Kidney epithelial cell (primary cell): ENCODE measurements at regions not wholly inside any gene's neighbourhood (a gene's known extent, or its start where the extent isn't known, plus 50 kb on each side); places are given as distances from the start of the nearest gene placed in this dataset.

ENCODE experiments used
- DNase-seq: peaks from one replicate; pipeline ENCODE4 v3.0.0-alpha.2; 2010; ENCODE audit warnings: low read depth
- H3K27me3 ChIP-seq: 2 replicates; pipeline ENCODE4 v1.6.0; 2011; ENCODE audit warnings: low read length; ENCODE audit not compliant: control insufficient read depth, insufficient read depth
- H3K36me3 ChIP-seq: 2 replicates; pipeline ENCODE4 v1.5.1; 2011; ENCODE audit warnings: low read length; ENCODE audit not compliant: control insufficient read depth, insufficient read depth
- H3K4me3 ChIP-seq: 2 replicates; pipeline ENCODE4 v1.5.1; 2011; ENCODE audit warnings: low read depth, mild to moderate bottlenecking, control low read depth, low read length
- TF ChIP-seq, protein P1 (sequence below): IDR thresholded peaks from 2 replicates; pipeline ENCODE4 v1.5.1; 2011; ENCODE audit warnings: mild to moderate bottlenecking, moderate library complexity, low read length, control low read depth, inconsistent platforms; ENCODE audit not compliant: insufficient read depth, poor library complexity, severe bottlenecking

DNA sequence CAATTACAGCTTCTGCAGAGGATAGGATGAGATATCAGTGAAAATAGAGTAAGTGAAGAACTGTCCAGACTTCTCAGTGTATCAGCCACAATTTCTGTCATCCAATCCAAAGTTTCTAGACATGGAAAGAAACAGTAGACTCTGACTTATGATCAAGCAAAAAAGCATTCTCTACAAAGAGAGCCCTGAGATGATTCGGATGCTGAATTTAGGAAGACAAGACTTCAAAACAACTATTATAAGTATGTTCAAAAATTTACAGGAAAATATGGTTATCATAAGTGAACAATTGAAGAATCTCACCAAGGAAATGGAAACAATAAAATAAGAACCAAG is 238.2 kb upstream of the IRS2 start:
- DNase-seq = no peak
- TF ChIP-seq, protein P1, sequence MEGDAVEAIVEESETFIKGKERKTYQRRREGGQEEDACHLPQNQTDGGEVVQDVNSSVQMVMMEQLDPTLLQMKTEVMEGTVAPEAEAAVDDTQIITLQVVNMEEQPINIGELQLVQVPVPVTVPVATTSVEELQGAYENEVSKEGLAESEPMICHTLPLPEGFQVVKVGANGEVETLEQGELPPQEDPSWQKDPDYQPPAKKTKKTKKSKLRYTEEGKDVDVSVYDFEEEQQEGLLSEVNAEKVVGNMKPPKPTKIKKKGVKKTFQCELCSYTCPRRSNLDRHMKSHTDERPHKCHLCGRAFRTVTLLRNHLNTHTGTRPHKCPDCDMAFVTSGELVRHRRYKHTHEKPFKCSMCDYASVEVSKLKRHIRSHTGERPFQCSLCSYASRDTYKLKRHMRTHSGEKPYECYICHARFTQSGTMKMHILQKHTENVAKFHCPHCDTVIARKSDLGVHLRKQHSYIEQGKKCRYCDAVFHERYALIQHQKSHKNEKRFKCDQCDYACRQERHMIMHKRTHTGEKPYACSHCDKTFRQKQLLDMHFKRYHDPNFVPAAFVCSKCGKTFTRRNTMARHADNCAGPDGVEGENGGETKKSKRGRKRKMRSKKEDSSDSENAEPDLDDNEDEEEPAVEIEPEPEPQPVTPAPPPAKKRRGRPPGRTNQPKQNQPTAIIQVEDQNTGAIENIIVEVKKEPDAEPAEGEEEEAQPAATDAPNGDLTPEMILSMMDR = no peak
- H3K36me3 ChIP-seq = no peaks in the 10 kb centered on the region
- H3K27me3 ChIP-seq = no peaks in the 10 kb centered on the region
- H3K4me3 ChIP-seq = no peak overlapping the region

DNA sequence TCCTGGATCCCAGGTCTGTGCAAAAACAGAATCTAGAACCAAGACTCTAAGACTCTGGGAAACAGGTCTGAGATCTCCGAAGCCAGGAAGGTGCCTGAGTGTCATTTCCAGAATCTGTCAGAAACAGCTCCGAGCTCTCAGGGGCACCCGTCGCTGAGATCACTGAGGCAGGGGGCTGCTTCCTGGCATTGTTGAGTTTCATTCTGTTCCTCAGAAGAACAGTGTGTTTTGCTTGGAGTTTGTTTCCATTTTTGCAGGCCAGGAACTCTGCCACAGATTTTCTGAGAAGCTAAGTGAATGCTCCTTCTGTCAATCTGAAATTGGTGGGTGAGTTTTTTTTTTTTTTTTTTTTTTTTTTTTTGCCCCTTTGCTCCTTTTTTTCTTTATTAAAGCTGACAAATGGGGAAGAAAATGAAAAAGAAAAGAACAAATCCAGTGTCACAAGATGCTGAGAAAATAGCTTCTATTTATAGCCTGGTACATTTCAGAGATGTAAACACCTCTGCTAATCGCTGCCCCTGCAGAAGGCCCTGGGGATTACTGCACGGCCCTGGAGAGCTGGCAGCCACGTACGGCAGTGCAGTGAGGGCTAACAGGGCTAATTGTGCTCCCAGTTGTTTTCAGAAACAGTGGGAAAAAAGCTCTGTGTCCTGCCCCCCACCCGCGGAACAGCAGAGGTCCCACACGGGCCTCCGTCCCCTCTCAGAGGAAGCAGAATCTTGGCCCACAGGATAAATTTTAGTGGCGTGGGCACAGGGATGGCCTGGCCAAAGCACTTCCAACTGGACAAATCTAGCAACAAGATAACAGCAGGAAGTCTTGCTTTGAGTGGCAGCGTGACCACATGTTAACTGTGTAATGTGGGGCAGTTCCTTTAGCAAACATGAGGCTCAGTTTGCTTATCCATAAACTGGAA is 237.6 kb upstream of the IRS2 start:
- Histone ChIP-seq H3K4me3 (no peak overlapping the region), H3K27me3 (no peaks in the 10 kb centered on the region), H3K36me3 (no peaks in the 10 kb centered on the region)
- no peak for DNase-seq
- TF ChIP-seq, protein P1 = no peak

DNA sequence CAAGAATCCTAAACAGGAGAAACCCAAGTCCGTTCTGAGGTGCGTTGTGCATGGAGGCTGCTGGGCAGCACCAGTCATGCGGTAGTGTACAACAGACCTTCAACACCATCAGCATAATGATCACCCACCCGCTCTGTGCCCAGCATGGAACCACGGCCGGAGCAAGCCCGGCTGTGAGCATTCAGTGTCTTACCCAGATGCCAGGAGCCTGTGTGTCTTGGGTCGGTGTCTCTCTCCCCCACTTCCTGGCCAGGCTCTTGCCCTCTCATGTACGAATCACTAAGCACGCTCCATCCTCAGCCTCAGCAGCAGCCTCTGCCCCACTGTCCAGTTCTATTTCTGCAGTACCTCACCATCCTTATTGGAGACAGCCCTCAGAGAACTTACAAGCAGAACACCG is 231.6 kb upstream of the IRS2 start:
- Histone ChIP-seq H3K4me3 (no peak overlapping the region), H3K36me3 (no peaks in the 10 kb centered on the region), H3K27me3 (no peaks in the 10 kb centered on the region)
- TF ChIP-seq, protein P1 = no peak
- DNase-seq = no peak

DNA sequence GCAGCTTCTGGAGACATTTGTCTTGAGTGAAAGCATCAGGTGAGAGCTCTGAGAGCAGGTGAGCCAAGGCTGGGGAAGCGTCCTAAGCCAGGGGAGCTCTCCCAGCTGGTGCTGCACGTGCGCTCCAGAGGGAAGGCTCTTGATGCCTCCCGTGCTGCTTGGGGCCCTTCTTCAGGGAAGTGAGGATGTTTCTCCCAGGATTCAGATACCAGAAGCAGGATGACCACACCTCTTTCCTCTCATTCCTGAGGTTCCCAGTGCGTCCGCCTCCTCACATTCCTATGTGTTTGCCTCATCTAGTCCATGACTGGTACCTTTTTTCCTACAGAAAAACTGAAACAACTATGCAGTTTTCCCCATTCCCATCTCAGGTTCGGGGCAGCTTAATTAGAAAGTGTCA is 231.0 kb upstream of the IRS2 start:
- Histone ChIP-seq H3K36me3 (no peaks in the 10 kb centered on the region), H3K4me3 (no peak overlapping the region), H3K27me3 (no peaks in the 10 kb centered on the region)
- TF ChIP-seq, protein P1 = no peak
- peak; percentile 89 for DNase-seq

DNA sequence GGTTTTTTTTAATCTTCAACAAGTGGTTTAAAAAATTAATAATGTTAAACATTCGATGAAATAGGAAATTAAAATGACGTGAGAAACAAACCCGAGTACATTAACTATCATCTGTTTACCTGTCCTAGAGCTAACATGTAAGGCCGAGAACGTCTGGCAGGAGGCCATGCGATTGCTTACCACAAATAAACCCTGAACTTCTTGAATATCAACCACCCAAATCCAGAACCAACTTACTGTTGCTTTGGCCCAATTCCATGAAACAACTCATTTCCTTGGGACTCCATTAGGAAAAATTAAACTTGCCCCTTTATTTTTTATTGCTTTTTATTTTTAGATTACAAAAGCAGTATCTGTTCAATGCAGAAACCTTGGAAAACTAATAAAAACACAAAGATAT is 228.9 kb upstream of the IRS2 start:
- no peaks in the 10 kb centered on the region for H3K27me3 ChIP-seq
- no peak for DNase-seq
- TF ChIP-seq, protein P1 = no peak
- H3K36me3 ChIP-seq = no peaks in the 10 kb centered on the region
- no peak overlapping the region for H3K4me3 ChIP-seq

DNA sequence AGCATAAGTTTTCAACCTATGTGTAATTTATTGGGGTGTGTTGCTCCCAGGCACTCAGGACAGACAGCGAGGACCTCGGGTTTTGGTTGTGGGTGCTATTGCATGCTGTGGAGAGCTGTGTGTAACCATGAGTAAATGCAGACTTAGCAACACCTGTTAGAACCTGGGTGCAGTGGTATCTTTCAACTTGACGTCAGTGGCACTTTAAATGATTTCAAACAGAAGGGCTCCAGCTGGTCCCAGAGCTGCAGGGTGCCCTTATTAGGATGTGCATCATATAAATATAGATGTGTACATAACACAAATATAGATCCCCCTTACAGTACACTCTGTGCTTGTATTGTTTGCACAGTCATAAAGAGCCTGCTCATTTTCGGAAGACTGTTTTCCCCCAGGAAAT is 228.3 kb upstream of the IRS2 start:
- Histone ChIP-seq H3K4me3 (no peak overlapping the region), H3K36me3 (no peaks in the 10 kb centered on the region), H3K27me3 (no peaks in the 10 kb centered on the region)
- TF ChIP-seq, protein P1 = no peak
- DNase-seq = no peak
